GM12874 (cell line): ENCODE measurements at regions not wholly inside any gene's neighbourhood (a gene's known extent, or its start where the extent isn't known, plus 50 kb on each side); places are given as distances from the start of the nearest gene placed in this dataset.

ENCODE experiments used
- CTCF ChIP-seq: IDR thresholded peaks from 2 replicates; pipeline ENCODE4 v1.5.1; 2011; ENCODE audit warnings: low read depth, mild to moderate bottlenecking, control low read depth, low read length, moderate library complexity; ENCODE audit not compliant: insufficient read depth

- TF ChIP-seq CTCF, result no peak
Measured at GRCh38 chr13:44212633-44213396, 160.8 kb upstream of the SERP2 start.

- no peak for TF ChIP-seq CTCF
Measured at GRCh38 chr13:44218501-44219240, 155.0 kb upstream of the SERP2 start.

DNA sequence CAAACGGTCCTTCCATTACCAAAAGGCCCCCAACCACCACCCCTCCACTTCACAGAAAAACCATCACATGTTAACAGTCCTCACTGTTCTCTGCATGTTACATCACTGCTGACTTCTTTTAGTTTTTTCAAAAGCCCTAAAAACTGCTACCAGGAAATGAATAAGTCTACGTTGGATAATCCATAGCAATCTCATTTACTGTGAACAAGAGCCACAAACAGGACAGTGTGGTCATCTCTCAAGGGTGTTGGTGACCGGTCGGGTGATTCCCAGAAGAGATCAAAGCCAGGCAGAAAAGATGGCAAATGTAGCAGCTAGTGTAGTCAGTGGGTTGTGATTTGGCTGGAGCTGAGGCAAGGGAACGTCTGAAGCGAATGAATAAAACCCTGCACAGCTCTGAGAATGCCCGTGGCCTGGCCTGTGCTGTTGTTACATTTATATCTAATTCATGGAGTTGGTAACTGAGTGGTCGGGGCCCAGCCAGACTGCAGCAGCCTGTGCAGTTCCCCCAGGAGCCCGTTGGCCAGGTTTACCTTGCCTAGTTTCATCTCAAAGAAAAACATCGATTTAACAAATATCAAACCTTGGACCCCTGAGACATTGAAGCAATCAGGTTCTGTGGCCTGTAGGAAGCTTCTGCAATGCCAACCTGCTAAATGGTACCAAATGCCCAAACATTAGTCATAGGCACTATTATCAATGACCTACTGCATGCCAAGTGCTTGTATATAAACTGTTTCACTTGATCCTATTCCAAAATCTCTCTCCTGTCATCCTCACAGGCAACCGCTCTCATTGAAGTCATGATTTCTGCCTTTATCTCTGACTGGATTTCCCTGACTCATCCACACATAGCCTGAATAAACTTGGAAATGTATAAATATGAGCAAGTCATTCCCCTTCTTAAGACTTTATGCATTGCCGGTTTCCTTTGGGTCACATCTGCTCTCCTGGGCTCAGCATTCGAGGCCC is 153.8 kb upstream of the SERP2 start:
- no peak for TF ChIP-seq CTCF

GRCh38 chr13:44220948-44221347 is 152.7 kb upstream of the SERP2 start:
- no peak for TF ChIP-seq CTCF

GRCh38 chr13:44221657-44222056 is 152.0 kb upstream of the SERP2 start:
- no peak for TF ChIP-seq CTCF

DNA sequence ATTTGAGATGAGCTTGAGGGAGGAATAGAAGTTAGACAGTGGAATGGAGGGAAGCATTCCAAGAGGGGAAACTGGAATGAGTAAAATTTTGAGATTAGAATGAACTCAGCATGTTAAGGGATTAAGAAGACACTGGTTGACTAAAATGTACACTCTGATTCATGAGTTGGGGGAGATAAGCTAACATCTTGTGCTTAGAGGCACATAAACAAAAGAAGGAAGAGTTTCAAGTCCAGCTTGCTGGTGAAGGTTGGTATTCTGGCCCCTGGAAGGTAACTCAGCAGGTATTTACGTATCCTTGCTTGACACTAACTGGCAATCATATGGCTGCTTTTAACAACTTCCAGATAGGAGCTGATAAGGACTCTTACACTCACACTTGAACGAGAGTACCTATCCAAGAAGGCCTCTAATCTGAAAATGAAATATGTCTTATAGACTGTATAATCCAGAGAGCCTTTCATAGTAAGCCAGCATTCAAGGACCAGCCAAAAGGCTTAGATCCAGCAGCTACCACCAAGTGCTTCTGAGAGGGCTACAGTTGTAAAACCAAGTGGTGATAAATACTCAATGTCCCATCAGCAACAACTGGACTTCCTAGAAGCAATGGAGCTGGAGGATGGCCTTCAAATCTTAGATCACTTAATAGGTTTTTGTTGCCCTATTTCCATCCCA is 149.7 kb upstream of the SERP2 start:
- no peak for TF ChIP-seq CTCF
